ENCODE measurements at regions not wholly inside any gene's neighbourhood (a gene's known extent, or its start where the extent isn't known, plus 50 kb on each side); places are given as distances from the start of the nearest gene placed in this dataset.

DNA sequence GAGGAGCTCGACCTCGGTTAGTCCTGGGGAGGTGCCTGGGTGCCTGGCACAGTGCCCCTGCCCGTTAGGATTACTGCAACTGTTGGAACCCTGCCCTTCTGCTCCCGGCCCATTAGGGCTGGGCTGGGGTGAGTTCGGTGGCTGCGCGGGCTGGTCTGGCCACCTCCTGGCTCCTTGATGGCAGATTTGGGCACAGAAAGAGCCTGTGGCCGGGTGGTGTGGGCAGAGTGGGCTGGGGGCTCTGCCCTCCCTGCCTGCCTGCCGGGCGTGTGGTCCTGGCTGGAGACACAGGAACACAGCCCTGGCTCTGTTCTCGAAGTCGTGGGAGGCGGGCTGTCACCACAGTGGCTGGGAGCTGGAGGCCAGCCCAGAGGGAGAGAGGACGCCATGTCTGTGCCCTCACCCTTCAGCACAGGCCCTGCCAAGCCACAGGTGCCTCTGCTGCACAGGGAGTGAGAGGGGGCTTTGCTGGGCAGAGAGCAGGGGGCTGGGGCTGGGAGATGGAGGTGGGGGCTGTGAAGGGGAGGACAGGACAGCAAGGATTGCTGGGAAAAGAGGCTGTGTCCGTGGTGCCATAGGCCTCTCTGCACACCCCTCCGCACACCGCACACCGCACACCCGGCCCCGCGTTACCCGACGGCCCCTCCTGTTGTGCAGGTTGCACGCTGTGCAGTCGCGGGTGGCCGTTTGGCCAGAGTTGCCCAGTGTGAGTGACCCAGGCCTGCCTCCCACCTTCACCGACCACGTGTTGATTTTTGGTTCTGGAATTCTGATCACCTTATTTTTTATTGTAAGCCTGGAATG, 236.6 kb upstream of the GSE1 start:
- no peak for DNase-seq (ENCODE audit: low read depth)

DNA sequence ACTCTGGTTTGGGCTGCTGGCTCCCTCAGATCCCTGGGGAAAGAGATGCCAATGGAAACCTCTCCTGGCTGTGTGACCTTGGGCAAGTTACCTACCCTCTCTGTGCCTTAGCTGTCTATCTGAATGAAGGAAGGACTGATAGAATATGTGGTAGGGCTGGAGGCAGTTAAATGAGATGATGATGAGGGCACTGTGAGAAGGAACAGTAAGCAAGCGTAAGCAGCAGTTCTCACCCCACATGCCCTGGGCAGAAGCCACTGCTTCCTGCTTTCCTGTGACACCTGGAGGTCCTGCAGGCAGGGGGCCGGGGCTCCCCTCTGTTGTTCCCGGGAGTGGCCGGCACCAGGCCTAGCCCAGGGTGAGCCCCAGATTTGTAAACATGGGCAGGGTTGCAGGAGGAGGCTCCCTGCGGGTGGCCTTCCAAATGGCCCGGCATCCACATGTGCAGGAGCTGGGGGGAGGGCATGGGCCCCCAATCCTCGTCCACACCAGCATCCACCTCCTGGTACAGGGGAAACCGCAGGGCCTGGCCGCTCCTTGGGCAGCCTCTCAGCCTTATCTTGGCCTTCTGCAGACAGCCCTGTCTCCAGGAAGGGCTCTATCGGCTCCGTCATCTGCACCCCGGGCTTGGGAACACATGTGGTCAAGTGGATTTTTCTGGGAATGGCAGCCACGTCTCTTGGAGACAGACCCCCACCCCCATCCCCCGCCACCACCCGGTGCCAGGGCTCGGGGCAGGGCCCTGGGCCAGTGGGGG, 235.6 kb upstream of the GSE1 start:
- no peak for DNase-seq (ENCODE audit: low read depth)

DNA sequence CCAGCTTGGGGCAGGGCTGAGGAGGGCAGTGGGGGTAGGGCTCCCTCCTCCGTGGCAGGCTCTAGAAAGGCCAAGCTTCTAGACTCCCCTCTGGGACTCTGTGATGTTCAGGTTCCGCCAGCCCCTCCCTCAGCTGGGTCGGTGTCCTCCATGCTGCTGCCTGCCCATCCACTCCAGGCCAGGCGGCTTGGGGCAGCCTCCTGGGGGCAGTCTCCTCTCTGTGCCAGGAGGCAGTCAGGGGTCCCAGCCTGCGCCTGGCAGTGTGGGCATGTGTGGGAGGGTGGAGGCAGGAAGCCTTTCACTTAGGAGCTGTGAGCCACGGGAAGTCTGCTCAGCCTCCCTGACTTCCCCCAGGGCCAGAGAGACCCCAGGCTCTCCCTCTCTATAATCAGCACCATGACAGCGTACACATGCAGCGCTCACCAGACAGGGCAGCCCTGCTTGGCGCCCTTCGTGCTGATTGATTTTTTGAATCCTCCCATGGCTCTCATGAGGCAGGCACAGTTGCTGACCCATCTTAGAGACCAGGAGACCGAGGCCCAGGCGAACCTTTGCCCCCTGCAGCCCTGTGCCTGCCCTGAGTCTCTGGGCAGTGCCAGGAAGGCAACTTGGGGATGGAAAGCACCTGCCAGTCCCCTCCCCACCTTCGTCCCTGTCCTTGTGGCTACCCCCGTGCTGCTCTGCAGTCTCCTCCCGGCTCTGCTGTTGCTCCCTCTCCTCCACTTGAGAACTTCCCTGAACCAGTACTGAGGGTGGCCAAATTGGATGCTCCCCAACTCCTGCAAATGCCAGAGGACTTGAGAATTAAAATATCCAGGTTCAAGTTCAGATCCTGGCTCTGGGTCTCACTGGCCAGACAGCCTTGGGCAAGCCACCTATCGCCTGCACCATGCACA, 234.7 kb upstream of the GSE1 start:
- no peak for DNase-seq (ENCODE audit: low read depth)

DNA sequence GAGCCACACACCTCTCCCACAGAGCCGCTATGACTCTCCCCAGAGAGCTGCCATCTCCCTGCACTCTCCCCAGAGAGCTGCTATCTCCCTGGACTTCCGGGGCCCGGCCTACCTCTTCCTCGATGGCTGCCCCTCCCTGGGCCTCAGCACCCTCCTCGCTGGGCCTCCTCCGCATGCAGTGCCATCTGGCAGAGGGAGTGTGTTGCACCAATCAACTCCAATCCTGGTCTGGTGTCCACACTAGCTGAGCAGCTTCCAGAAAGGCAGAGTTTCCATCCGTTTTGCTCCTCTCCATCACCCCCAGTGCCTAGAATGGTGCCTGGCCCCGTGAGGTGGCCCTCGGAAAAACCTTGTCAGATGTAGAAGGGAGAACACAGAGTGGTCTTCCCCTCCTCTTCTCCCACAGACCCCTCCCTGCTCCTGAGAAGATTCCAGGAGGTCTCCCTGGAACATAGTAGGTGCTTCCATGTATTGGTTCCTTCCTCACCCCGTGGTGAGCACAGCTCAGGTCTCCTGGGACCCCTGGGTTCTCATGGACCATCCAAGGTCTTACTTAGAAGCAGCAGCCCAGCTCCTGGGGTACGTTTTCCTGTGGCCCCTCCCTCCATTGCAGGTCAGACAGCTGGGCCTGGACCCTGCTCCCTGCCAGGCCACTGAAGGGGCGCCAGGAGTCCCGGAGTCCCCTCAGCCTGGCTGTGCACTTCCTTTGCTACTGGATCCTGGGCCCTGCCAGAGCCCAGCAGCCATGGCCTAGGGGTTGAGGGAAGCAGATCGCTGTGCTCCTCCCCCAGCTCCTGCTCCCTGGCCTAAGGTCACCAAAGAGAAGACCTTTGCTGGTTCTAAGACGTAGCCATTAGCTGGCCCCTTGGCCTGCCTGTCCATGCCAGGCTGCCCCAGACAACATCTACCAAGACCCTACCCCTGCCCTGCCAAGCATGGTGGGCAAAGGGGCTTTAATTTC, 233.8 kb upstream of the GSE1 start:
- no peak for DNase-seq (ENCODE audit: low read depth)

DNA sequence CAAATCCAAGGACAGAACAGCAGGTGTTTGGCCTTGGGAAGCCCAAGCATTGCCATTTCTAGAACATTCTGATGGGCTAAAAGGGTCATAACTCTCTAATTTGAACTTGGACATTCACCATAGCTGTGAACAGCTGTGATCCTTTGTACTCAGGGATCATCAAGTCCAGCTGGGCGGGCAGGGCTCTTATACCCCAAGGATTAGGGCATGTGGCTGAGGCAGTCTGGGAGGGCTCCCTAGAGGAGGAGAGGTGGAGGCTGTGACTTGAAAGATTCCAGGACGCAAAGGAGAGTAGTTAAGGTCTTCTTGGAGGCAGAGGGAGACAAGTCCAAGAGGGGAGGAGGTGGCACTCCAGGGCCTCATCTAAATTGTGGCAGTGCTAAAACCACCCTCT, 233.1 kb upstream of the GSE1 start:
- no peak for DNase-seq (ENCODE audit: low read depth)

DNA sequence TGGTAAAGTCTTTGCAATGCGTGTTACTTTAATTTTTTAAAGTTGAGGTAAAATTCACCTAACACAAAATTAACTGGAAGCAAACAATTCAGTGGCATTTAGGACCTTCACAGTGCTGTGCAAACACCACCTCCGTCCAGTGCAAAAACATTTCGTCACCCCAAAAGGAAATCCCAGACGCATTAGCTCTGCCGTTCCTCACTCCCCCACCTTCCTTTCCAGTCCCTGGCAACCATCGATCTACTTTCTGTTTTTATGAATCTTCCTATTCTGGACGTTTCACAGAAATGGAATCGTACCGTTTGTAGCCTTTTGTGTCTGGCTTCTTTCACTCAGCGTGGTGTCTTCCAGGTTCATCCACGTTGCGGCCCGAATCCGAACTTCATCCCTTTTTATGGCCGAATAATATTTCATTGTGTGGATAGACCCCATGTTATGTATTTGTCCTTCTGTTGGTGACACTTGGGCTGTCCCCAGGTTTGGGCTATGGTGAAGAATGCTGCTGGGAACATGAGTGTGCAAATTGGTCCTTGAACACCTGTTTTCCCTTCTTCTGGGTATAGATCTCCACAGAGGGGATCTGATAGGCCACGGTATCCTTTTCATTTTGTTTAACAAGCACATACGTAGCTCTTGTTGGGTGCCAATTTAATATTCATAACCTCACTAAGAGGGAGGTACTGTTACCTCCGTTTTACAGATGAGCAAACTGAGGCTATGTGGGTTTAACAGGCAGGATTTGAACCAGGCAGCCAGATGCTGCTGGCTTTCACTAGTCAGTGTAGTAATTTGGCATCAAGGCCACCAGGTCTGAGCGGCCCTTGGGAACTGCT, 232.0 kb upstream of the GSE1 start:
- no peak for DNase-seq (ENCODE audit: low read depth)

DNA sequence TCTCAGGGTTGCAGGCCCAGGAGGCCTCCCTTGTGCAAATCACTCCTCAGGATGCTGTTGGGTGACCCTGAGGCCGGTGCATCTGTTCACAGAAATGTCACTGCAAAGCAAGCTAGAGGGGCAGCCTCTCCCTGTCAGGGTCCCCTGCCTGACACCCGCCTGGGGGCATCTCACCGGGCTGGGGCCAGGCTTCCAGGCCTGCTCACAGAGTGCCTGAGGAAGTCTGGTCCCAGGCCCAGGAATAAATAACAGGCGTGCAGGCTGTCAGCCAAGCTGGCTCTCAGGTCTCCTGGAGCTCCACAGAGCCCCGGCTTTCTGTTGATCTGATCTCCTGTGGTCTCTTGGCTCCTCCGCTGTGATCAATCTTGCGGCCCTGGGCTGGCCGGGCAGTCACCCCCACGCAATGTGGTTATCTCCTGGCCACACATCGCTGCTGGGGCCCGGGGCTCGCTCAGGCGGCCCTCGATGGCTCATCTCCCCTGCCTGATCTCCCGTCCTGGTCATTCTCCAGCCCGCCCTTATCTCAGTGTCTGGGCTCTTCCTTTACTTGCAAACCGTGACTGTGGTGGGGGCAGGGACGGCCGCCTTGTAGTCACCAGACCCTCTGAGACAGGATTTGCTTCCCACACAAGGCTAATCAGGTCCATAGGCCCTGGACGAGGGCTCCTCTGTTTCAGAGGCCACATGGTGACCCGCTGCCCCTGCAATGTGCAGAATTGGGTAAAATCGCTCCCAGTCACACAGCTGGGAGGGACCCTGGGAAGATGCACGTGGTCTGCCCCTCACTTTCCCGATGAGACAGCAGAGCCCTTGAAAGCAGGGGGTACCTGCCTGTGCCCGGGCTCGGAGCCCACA, 231.2 kb upstream of the GSE1 start:
- DNase-seq (ENCODE audit: low read depth): no peak

DNA sequence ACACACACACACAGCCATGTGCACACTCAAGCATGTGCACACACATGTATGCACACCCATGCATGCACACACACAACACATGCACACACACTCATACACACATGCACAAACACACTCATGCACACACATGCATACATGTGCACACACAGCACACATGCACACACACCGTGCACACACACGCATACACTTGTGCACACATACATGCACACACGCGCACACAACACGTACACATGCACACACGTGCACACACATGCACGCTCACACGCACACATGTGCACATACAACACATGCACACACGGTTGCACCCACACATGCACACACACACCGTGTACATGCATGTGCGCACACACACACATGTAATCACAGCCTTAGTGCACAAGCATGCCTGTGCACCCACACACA, 230.4 kb upstream of the GSE1 start:
- no peak for DNase-seq (ENCODE audit: low read depth)

DNA sequence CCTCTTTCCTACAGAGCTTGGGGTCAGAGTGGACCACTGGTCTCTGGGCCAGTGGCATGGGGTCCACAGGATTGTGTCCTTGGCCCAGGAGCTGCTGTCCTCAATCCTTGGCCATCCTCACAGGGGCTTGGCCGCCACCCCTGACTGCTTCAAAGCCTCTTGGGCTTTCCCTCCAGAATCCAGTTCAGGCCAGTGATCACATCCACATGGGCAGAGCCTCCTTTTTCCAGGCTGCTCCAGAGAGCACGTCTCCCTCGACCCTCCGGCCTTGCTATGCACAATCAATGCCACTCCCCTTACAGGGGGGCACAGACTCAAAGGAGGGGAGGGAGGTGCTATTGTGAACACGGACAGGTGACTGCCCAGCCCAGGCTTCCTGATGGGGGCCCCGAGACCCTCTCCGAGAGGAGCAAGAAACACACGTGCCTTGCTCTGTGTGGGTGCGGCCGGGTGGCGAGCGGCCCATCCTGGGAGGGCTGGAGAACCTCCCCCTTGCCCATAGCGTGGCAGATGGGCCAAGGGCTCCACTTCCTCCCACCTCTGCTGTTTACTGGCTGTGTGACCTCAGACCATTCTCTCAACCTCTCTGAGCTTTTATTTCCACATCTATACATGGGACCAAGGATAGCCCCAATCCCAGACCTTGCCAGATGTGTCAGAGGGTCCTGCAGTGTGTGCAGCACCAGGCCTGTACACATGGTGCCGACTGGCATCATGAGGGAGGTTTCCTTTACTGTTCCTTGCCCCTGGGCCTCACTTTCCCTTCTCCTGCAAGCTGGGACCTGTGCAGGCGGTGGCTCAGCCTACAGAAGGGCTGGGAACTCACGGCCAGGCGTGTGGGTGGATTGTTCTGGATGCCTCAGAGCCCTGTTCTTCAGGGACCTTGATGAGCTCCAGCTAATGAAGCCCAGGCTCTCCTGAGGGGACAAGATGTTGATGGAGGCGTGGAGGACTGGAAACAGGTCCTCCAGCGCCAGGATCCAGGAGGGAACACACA, 229.0 kb upstream of the GSE1 start:
- DNase-seq (ENCODE audit: low read depth): no peak

DNA sequence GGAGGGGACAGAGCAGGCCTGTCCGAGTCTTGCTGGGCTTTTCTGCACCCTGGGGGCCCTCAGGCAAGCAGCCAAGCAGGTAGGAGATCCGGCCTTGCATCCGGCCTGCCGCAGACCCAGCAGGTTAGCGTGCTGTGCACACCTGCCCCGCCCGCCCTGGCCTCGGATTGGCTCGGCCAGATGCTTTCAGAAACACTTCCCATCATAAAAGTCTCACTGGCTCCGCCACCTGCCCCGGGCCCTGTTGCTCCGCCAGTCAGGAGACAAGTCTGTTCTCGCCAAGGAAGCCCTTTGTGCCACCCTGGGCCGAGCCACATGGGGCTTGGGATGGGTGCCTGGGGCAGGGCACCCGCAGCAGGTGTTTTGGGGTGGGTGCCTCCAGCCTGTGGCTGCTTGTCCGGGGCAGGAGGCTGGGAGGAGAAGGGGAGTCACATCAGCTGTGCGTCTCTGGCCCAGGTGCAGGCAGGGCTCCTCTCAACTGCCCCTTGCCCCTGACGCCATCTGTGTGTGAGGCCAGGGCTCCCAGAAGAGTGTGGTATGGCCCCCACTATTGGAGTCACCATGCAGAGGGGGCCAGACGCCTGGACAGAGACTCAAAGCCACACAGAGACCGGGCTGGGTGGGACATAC, 228.2 kb upstream of the GSE1 start:
- no peak for DNase-seq (ENCODE audit: low read depth)

DNA sequence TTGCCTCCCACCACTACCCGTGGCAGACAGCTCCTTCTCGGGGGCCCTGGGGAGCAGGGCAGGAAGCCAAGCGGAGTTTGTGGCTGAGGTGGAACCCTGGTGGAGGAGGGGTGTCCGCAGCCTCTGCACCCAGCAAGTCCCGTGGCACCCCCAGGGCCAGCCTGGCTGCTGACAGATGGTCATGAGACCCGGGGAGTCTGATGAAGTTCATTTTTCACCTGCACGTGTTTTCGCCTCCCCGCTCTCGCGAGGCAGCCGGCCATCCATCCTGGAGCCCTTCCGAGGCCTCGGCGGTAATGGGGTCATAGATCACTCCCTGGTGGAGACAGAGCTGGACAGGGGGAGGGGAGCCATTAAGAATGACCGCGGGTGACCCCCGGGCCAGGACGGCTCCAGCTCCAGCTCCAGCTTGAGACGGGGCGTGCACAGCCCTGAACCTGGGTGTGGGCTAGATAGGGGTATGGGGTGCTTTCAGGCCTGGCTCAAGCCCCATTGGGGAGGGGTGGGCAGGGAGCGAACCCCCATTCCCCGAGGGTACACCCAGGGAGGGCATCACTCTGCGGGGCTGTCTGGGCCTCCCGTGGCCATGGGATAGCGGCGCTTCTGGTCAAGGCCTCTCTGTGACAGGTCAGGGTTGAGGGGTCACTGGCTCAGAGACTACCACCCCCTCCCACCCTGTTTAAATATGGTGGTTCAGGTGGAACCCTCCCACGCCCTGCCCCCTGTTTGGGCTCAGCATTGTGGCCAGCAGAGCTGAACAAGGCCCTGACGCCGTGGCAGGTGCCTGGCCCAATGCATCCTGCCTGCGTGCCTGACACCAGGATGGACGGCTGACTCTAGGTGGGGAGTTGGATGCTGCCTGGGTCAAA, 227.4 kb upstream of the GSE1 start:
- no peak for DNase-seq (ENCODE audit: low read depth)

DNA sequence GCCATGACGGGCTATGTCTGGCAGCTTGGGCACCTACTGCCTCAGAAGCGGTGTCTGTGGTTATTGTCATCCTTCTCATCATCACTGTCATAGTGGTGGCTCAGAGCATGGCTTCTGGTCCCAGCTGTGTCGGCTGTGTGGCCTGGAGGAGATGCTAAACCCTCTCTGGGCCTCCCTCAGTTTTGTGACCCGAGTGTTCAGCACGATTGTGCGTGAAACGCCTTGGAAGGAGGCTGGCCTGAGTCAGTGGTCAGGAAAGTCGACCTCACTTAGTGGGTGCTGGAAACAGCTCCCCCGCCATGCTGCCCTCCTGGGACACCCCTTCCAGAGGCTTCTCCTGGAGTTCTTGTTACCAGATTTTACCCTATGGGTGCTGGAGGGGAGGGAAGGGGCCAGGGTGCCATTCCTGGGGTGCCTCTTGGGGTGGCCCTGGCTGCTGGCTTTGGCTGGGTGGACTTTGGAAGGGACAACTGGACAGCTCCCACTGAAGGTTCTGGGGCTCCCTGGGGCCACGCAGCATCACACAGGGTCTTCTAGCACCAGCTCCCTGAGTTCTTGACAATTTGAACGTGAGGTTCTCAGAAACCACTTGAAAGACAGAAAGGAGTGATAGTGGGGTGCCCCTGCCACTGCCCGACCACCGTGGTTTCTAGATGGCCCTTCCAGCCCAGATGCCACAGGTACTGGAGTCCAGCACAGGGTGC, 226.5 kb upstream of the GSE1 start:
- no peak for DNase-seq (ENCODE audit: low read depth)

DNA sequence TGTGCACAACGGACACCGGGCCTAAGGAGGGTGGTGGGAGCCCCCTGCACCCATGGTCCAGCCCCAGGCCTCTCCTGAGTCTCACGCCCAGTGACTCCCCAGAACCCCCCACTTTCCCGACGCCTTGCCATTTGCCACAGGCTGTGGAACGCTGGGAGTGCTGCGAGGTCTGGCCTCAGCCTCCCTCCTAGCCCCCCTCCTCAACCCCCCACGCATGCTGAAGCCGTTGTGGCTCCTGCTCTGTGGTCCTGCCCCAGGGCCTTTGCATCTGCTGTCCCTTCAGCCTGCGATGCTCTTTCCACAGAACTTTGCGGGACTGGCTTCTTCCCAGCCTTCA, 226.0 kb upstream of the GSE1 start:
- DNase-seq (ENCODE audit: low read depth): no peak

DNA sequence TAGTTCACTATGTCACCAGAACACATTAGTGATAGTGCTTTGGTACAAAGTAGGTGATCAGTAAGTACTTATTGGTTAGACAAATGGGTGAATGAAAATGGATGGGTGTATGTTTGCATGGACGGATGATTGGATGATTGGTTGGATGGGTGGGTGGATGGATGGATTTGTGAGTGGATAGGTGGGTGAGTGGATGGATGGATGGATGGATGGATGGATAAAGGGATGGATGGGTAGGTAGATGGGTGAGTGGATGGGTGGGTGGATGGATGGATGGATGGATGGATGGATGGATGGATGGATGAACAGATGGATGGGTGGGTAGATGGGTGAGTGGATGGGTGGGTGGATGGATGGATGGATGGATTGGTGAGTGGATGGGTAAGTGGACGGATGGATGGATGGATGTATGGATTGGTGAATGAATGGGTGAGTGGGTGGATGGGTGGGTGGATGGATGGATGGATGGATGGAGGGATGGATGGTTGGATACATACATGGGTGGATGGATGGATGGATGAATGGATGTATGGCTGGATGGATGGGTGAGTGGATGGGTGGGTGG, 225.3 kb upstream of the GSE1 start:
- DNase-seq (ENCODE audit: low read depth): no peak

DNA sequence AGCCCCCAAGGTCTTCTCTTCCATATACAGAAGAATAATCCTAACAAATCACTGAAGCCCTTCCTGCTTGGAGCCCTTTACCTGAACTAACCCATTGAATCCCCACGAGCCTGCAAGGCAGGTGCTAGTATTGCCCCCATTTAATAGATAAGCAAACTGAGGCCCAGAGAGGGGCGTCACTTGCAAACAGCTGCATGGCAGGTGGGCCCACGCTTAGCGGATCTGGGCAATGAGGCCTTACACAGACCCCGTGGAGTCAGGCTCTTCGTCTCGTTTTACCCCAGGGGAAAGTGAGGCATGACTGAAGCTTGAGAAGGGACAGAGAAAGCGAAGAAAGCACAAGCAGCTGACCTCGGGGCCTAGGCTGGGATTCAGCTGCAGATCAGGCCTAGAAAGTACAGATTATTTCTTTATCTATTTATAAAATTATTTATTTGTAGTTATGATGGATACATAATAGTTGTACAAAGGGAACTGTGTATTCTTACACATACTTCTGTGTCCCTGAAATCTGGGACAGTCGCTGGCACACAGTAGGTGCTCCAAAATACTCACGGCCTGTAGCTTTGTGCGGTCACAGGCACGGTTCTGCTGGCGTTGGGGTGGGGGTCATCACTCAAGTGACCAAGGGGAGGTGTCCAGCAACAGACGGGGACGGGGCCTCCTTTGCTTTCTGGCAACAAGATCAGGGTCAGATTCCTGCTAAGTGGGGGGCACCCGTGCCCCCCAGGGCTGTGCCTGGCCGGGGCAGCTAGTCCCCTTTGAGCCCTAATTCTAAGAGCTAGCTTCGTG, 223.2 kb upstream of the GSE1 start:
- DNase-seq (ENCODE audit: low read depth): no peak

Data from ELR (cell line).